Trophoblast cell (in vitro differentiated cells and primary cell): ENCODE measurements at regions not wholly inside any gene's neighbourhood (a gene's known extent, or its start where the extent isn't known, plus 50 kb on each side); places are given as distances from the start of the nearest gene placed in this dataset.

ENCODE experiments used
- DNase-seq, 2 donors: peaks; one replicate each; pipeline ENCODE4 v3.0.0-alpha.2; 2016
- H2AFZ ChIP-seq: 2 replicates; pipeline ENCODE4 v1.6.1; 2013; ENCODE audit warnings: low read length, moderate library complexity, mild to moderate bottlenecking; ENCODE audit not compliant: insufficient read depth, poor library complexity
- H2AK5ac ChIP-seq: 2 replicates; pipeline ENCODE4 v1.6.1; 2013; ENCODE audit warnings: mild to moderate bottlenecking, low read length
- H2BK120ac ChIP-seq: 2 replicates; pipeline ENCODE4 v1.6.1; 2013; ENCODE audit warnings: low read length, mild to moderate bottlenecking, moderate library complexity; ENCODE audit not compliant: insufficient read depth, poor library complexity
- H2BK12ac ChIP-seq: 2 replicates; pipeline ENCODE4 v1.6.1; 2013; ENCODE audit warnings: mild to moderate bottlenecking, low read length, moderate library complexity
- H2BK5ac ChIP-seq: 2 replicates; pipeline ENCODE4 v1.6.1; 2013; ENCODE audit warnings: low read length, low read depth, moderate library complexity, mild to moderate bottlenecking; ENCODE audit not compliant: poor library complexity
- H3K14ac ChIP-seq: 2 replicates; pipeline ENCODE4 v1.6.1; 2013; ENCODE audit warnings: mild to moderate bottlenecking, low read length
- H3K18ac ChIP-seq: 2 replicates; pipeline ENCODE4 v1.6.1; 2013; ENCODE audit warnings: mild to moderate bottlenecking, low read length
- H3K23ac ChIP-seq: 2 replicates; pipeline ENCODE4 v1.6.1; 2013; ENCODE audit warnings: low read length
- H3K27ac ChIP-seq: 2 replicates; pipeline ENCODE4 v1.5.1; 2013; ENCODE audit warnings: low read depth, mild to moderate bottlenecking, inconsistent platforms, low read length, moderate library complexity
- H3K27me3 ChIP-seq: 2 replicates; pipeline ENCODE4 v1.6.1; 2013; ENCODE audit warnings: inconsistent platforms, mild to moderate bottlenecking, low read length, moderate library complexity; ENCODE audit not compliant: insufficient read depth
- H3K36me3 ChIP-seq, 2 experiments: 1 replicate in 1 of 2; 2 replicates in 1 of 2; pipeline ENCODE4 v1.6.1; 2013; ENCODE audit warnings: low read length in 2 of 2, mild to moderate bottlenecking in 2 of 2, moderate library complexity in 1 of 2; ENCODE audit not compliant: insufficient read depth in 2 of 2, control insufficient read depth in 1 of 2
- H3K4ac ChIP-seq: 2 replicates; pipeline ENCODE4 v1.6.1; 2013; ENCODE audit warnings: low read depth, mild to moderate bottlenecking, low read length, moderate library complexity
- H3K4me1 ChIP-seq, 2 experiments: 1 replicate in 1 of 2; 2 replicates in 1 of 2; pipeline ENCODE4 v1.6.1; 2013; ENCODE audit warnings: low read length in 2 of 2, mild to moderate bottlenecking in 2 of 2, moderate library complexity in 1 of 2; ENCODE audit not compliant: insufficient read depth in 2 of 2, control insufficient read depth in 1 of 2
- H3K4me2 ChIP-seq: 2 replicates; pipeline ENCODE4 v1.6.1; 2013; ENCODE audit warnings: inconsistent platforms, mild to moderate bottlenecking, low read length, moderate library complexity
- H3K4me3 ChIP-seq: 2 replicates; pipeline ENCODE4 v1.5.1; 2013; ENCODE audit warnings: mild to moderate bottlenecking, low read depth, low read length, inconsistent platforms
- H3K79me1 ChIP-seq: one replicate; pipeline ENCODE4 v1.6.1; 2013; ENCODE audit warnings: low read length
- H3K79me2 ChIP-seq: 2 replicates; pipeline ENCODE4 v1.6.1; 2013; ENCODE audit warnings: low read length, mild to moderate bottlenecking; ENCODE audit not compliant: control insufficient read depth, insufficient read depth, poor library complexity
- H3K9ac ChIP-seq: 2 replicates; pipeline ENCODE4 v1.6.1; 2013; ENCODE audit warnings: mild to moderate bottlenecking, low read length
- H3K9me3 ChIP-seq: 2 replicates; pipeline ENCODE4 v1.6.1; 2013; ENCODE audit warnings: low read depth, mild to moderate bottlenecking, control low read depth, inconsistent platforms, low read length; ENCODE audit not compliant: insufficient read depth
- H4K12ac ChIP-seq: 2 replicates; pipeline ENCODE4 v1.6.1; 2013; ENCODE audit warnings: low read depth, mild to moderate bottlenecking, low read length, moderate library complexity
- H4K8ac ChIP-seq: 2 replicates; pipeline ENCODE4 v1.6.1; 2013; ENCODE audit warnings: low read depth, mild to moderate bottlenecking, low read length, moderate library complexity
- H4K91ac ChIP-seq: one replicate; pipeline ENCODE4 v1.6.1; 2013; ENCODE audit warnings: low read depth, mild to moderate bottlenecking, low read length, moderate library complexity
- WGBS: extraction: QIAGEN DNeasy Blood & Tissue Kit; methylation state at CpG from one replicate; pipeline ENCODE4 v1.1.7; 2013; ENCODE audit warnings: missing lambda C conversion rate; ENCODE audit not compliant: insufficient read length, insufficient coverage; ENCODE audit errors: extremely low coverage; 5-methylcytosine and 5-hydroxymethylcytosine counted together

DNA sequence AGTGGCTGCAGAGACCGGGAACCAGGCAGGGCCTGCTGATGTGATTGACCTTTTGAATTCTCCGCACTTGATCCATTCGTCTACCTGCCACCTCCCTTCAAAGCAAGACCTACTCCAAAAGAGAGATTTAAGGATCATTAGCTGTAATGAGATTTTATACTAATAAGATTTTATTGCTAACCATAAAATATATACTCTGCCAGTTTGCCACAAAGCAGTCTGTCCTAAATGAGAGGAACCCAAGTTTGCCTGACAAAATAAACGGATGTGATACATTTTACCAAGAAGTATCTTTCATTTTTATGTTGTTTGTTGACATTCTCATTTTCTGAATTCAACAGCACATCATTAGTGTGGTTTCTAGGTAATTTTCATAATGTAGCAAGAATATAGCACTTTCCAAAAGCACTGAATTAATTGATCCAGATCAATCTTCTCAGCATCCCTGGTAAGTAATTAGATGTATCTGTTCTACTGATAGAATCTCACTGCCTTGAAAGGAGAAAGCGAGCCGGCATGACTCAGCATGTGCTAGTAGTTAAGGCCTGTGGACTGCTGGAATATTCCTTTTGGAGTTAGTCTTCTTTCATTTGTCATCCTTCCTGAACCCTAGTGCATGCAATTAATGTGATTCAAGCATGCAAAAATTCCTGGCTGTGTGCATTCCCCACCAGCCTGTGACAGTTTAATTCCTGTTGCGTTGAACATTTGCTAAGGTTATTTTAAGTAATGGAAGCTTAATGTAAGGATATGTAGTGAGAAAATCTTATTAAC is 128.5 kb downstream of the ARL6IP6 start:
- no peak overlapping the region for H2AK5ac ChIP-seq
- no peaks in the 10 kb centered on the region for H3K36me3 ChIP-seq
- no peak overlapping the region for H4K8ac ChIP-seq
- H3K14ac ChIP-seq, result no peak overlapping the region
- H3K23ac ChIP-seq, result no peak overlapping the region
- peak overlapping the region; percentile 8 for H4K91ac ChIP-seq
- no peak overlapping the region for H2AFZ ChIP-seq
- H4K12ac ChIP-seq, result no peak overlapping the region
- H3K79me1 ChIP-seq, result no peaks in the 10 kb centered on the region
- H2BK120ac ChIP-seq, result no peak overlapping the region
- peaks cover 0 to 2% of the 10 kb centered on the region in 2 experiments for H3K4me1 ChIP-seq
- no peak overlapping the region for H3K9ac ChIP-seq
- no peaks in the 10 kb centered on the region for H3K9me3 ChIP-seq
- no peak overlapping the region for H3K18ac ChIP-seq
- H3K27ac ChIP-seq, result no peak overlapping the region
- H3K4me3 ChIP-seq, result no peak overlapping the region
- no CpG with 5 or more reads among the region's 7 CpGs for WGBS
- H2BK5ac ChIP-seq, result no peak overlapping the region
- no peak overlapping the region for H3K4me2 ChIP-seq
- peak in 1 of 2 donors; percentile 3 for DNase-seq
- H2BK12ac ChIP-seq, result no peak overlapping the region
- H3K4ac ChIP-seq, result no peak overlapping the region
- no peaks in the 10 kb centered on the region for H3K27me3 ChIP-seq
- no peaks in the 10 kb centered on the region for H3K79me2 ChIP-seq

DNA sequence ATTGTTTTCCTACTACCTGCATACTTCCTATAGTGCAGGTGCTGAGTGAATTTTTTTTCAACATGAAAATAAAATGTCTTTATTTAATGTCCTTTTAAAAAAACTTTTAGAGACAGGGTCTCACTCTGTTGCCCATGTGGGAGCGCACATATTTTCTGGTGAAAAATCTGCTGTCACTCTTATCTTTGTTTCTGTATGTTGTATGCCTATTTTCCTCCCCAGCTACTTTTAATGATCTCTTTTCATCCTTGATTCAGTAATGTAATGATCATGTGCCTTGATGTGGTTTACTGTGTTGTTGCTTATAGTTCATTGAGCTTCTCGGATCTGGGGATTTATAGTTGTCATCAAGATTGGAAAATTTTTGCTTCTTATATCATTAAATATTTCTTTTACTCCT is 117.3 kb downstream of the ARL6IP6 start:
- no peak overlapping the region for H4K8ac ChIP-seq
- H3K36me3 ChIP-seq, result no peaks in the 10 kb centered on the region
- no peaks in the 10 kb centered on the region for H3K79me2 ChIP-seq
- H3K79me1 ChIP-seq, result no peaks in the 10 kb centered on the region
- no peak overlapping the region for H3K23ac ChIP-seq
- H3K4ac ChIP-seq, result no peak overlapping the region
- H3K27ac ChIP-seq, result no peak overlapping the region
- no peak overlapping the region for H3K18ac ChIP-seq
- H3K4me3 ChIP-seq, result no peak overlapping the region
- H2AFZ ChIP-seq, result no peak overlapping the region
- no peaks in the 10 kb centered on the region for H3K4me1 ChIP-seq
- no peak for DNase-seq
- no CpG with 5 or more reads among the region's 2 CpGs for WGBS
- H3K9ac ChIP-seq, result no peak overlapping the region
- no peak overlapping the region for H4K91ac ChIP-seq
- H3K9me3 ChIP-seq, result no peaks in the 10 kb centered on the region
- no peaks in the 10 kb centered on the region for H3K27me3 ChIP-seq
- no peak overlapping the region for H4K12ac ChIP-seq
- H3K4me2 ChIP-seq, result no peak overlapping the region
- H2BK12ac ChIP-seq, result no peak overlapping the region
- no peak overlapping the region for H2AK5ac ChIP-seq
- no peak overlapping the region for H2BK120ac ChIP-seq
- H2BK5ac ChIP-seq, result no peak overlapping the region
- no peak overlapping the region for H3K14ac ChIP-seq

DNA sequence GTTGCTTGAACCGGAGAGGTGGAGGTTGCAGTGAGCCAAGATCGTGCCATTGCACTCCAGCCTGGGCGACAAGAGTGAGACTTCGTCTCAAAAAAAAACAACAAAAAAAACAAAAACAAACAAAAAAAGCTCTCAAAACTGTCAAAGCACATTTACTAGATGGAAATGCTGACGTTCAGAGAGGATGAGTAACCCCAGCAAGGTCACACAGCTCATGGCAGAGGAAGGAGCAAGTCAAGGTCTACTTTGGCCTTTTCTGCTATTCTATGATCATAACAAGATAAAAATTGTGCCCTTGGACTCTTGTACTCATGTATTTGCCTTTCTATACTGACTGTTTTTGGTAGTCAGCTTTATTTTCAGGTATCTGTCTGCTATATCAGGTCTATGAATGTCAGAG is 109.5 kb downstream of the ARL6IP6 start:
- Histone ChIP-seq H3K27me3 (no peaks in the 10 kb centered on the region), H3K4me1 (peaks cover 4% of the 10 kb centered on the region in 2 experiments), H3K9ac (no peak overlapping the region), H3K79me2 (no peaks in the 10 kb centered on the region), H2BK120ac (no peak overlapping the region), H3K4ac (no peak overlapping the region), H3K14ac (no peak overlapping the region), H4K91ac (no peak overlapping the region), H2AFZ (no peak overlapping the region), H3K79me1 (peaks cover 2% of the 10 kb centered on the region), H3K9me3 (no peaks in the 10 kb centered on the region), H4K8ac (no peak overlapping the region), H2BK5ac (no peak overlapping the region), H4K12ac (no peak overlapping the region), H3K27ac (no peak overlapping the region), H3K4me2 (no peak overlapping the region), H3K36me3 (no peaks in the 10 kb centered on the region), H3K18ac (no peak overlapping the region), H3K23ac (no peak overlapping the region), H2AK5ac (no peak overlapping the region), H2BK12ac (no peak overlapping the region), H3K4me3 (no peak overlapping the region)
- DNase-seq, result no peak
- WGBS, result no CpG with 5 or more reads among the region's 5 CpGs

- DNase-seq, result no peak
- H4K8ac ChIP-seq, result no peak overlapping the region
- H3K14ac ChIP-seq, result no peak overlapping the region
- H3K4me3 ChIP-seq, result no peak overlapping the region
- H3K4me1 ChIP-seq, result peaks cover 4 to 6% of the 10 kb centered on the region in 2 experiments
- no peak overlapping the region for H2BK12ac ChIP-seq
- no peak overlapping the region for H2AFZ ChIP-seq
- no peaks in the 10 kb centered on the region for H3K36me3 ChIP-seq
- H3K4me2 ChIP-seq, result no peak overlapping the region
- H2BK120ac ChIP-seq, result no peak overlapping the region
- H3K18ac ChIP-seq, result no peak overlapping the region
- peaks cover 4% of the 10 kb centered on the region for H3K79me1 ChIP-seq
- H4K12ac ChIP-seq, result no peak overlapping the region
- H3K9ac ChIP-seq, result no peak overlapping the region
- no peak overlapping the region for H3K4ac ChIP-seq
- H3K79me2 ChIP-seq, result no peaks in the 10 kb centered on the region
- no peak overlapping the region for H3K23ac ChIP-seq
- peak overlapping the region; percentile 70 for H3K27ac ChIP-seq
- no peak overlapping the region for H2AK5ac ChIP-seq
- peak overlapping the region; percentile 56 for H2BK5ac ChIP-seq
- WGBS, result no CpG with 5 or more reads among the region's 3 CpGs
- no peaks in the 10 kb centered on the region for H3K9me3 ChIP-seq
- no peaks in the 10 kb centered on the region for H3K27me3 ChIP-seq
- H4K91ac ChIP-seq, result no peak overlapping the region
Measured at GRCh38 chr2:152826581-152827279, 108.3 kb downstream of the ARL6IP6 start.
